B cell (primary cell): ENCODE measurements at regions not wholly inside any gene's neighbourhood (a gene's known extent, or its start where the extent isn't known, plus 50 kb on each side); places are given as distances from the start of the nearest gene placed in this dataset.
"Not testable (repeated sequence)": the region's sequence is repeated elsewhere in the genome, so short reads cannot be mapped to it uniquely, and the experiment has no call there.

ENCODE experiments used
- ATAC-seq: fragments of 200-7000 bp; cut with Tn5 transposase; one replicate; pipeline ENCODE4 v1.10.0; 2021; ENCODE audit warnings: low read depth, mild to moderate bottlenecking, moderate number of reproducible peaks, moderate library complexity
- CTCF ChIA-PET: fragments of 350-600 bp; sonication (Branson Sonifier 250); formaldehyde crosslinking; loops from one replicate; lab custom pipeline; 2021; ENCODE audit warnings: antibody characterized with exemption, inconsistent platforms; lab: Charles Lee
- POLR2A ChIA-PET: fragments of 350-600 bp; sonication (Branson Sonifier 250); formaldehyde crosslinking; loops from one replicate; lab custom pipeline; 2021; ENCODE audit warnings: antibody characterized with exemption; lab: Charles Lee
- DNase-seq: peaks from one replicate; pipeline ENCODE4 v3.0.0; 2013
- H2AFZ ChIP-seq: 2 replicates; pipeline ENCODE4 v1.6.1; 2012; ENCODE audit warnings: mild to moderate bottlenecking, low read depth, low read length; ENCODE audit not compliant: insufficient read depth, poor library complexity, severe bottlenecking
- H3K27ac ChIP-seq, 2 donors: 1 replicate in 1 of 2; 2 replicates in 1 of 2; pipeline ENCODE4 v1.5.1; 2012 to 2013; ENCODE audit warnings: low read length in 2 of 2, mild to moderate bottlenecking in 2 of 2, moderate library complexity in 1 of 2
- H3K27me3 ChIP-seq, 4 experiments: fragments of 200-600 bp in 1 of 4; sonication (generic) in 1 of 4; replicated peaks in 1 of 4; 1 replicate in 2 of 4; 2 replicates in 2 of 4; pipeline versions ENCODE4 v1.6.1 to v1.7.0; 2013 to 2016; ENCODE audit warnings: low read length in 3 of 4, mild to moderate bottlenecking in 2 of 4, mixed read lengths in 1 of 4, moderate library complexity in 1 of 4; ENCODE audit not compliant: insufficient read depth in 4 of 4, control insufficient read depth in 3 of 4; ENCODE audit errors: control extremely low read depth in 1 of 4
- H3K36me3 ChIP-seq, 2 experiments: replicated peaks in 1 of 2; 1 replicate in 1 of 2; 2 replicates in 1 of 2; pipeline versions ENCODE4 v1.6.1 to v1.7.1; 2013; ENCODE audit warnings: low read length in 1 of 2; ENCODE audit not compliant: insufficient read depth in 2 of 2, control insufficient read depth in 1 of 2; ENCODE audit errors: control extremely low read depth in 1 of 2, extremely low read depth in 1 of 2
- H3K4me1 ChIP-seq, 2 donors: fragments of 200-600 bp in 1 of 2; sonication (generic) in 1 of 2; 1 replicate in 1 of 2; 2 replicates in 1 of 2; pipeline versions ENCODE4 v1.5.1 to v1.6.1; 2013 to 2017; ENCODE audit warnings: low read length in 2 of 2; ENCODE audit not compliant: control insufficient read depth in 2 of 2, insufficient read depth in 2 of 2
- H3K4me2 ChIP-seq: replicated peaks from 2 replicates; pipeline ENCODE3; 2012; ENCODE audit warnings: mild to moderate bottlenecking, low read depth, low read length; ENCODE audit not compliant: poor library complexity, severe bottlenecking
- H3K4me3 ChIP-seq, 5 experiments: fragments of 200-600 bp in 1 of 5; sonication (generic) in 1 of 5; 1 replicate in 3 of 5; 2 replicates in 2 of 5; pipeline versions ENCODE4 v1.5.1 to v1.7.0; 2011 to 2016; ENCODE audit warnings: low read length in 4 of 5, mild to moderate bottlenecking in 4 of 5, low read depth in 2 of 5, control low read depth in 1 of 5, moderate library complexity in 1 of 5; ENCODE audit not compliant: insufficient read depth in 1 of 5; ENCODE audit errors: control extremely low read depth in 1 of 5, extremely low read depth in 1 of 5
- H3K79me2 ChIP-seq: fragments of 200-600 bp; sonication (generic); one replicate; pipeline ENCODE4 v1.6.0; 2016; ENCODE audit warnings: low read length; ENCODE audit not compliant: control insufficient read depth, insufficient read depth
- H3K9ac ChIP-seq: fragments of 200-600 bp; sonication (generic); 2 replicates; pipeline ENCODE4 v1.6.1; 2017; ENCODE audit warnings: mild to moderate bottlenecking, low read length, moderate library complexity
- H3K9me3 ChIP-seq, 3 donors: one replicate each; pipeline versions ENCODE4 v1.6.1 to v1.7.1; 2013; ENCODE audit warnings: low read length in 2 of 3; ENCODE audit not compliant: control insufficient read depth in 2 of 3, insufficient read depth in 1 of 3; ENCODE audit errors: control extremely low read depth in 1 of 3
- H4K20me1 ChIP-seq: 2 replicates; pipeline ENCODE4 v1.6.0; 2012; ENCODE audit warnings: mild to moderate bottlenecking, low read length; ENCODE audit not compliant: insufficient read depth, control insufficient read depth, poor library complexity, severe bottlenecking
- H3K27ac Mint-ChIP-seq: one replicate; pipeline ENCODE4 v1.8.0; 2021; ENCODE audit warnings: mixed read lengths
- H3K27me3 Mint-ChIP-seq: one replicate; pipeline ENCODE4 v1.8.0; 2021; ENCODE audit warnings: mixed read lengths
- H3K4me1 Mint-ChIP-seq: one replicate; pipeline ENCODE4 v1.8.0; 2021; ENCODE audit warnings: mixed read lengths
- H3K4me3 Mint-ChIP-seq: one replicate; pipeline ENCODE4 v1.8.0; 2021; ENCODE audit warnings: mixed read lengths
- H3K9me3 Mint-ChIP-seq: one replicate; pipeline ENCODE4 v1.8.0; 2022; ENCODE audit warnings: mixed read lengths; ENCODE audit not compliant: insufficient read depth
- EZH2 ChIP-seq: IDR thresholded peaks from 2 replicates; pipeline ENCODE4 v1.6.1; 2012; ENCODE audit warnings: borderline replicate concordance, low read depth, mild to moderate bottlenecking, moderate library complexity, low read length; ENCODE audit not compliant: insufficient read depth, poor library complexity, severe bottlenecking
- WGBS: methylation state at CpG from one replicate; pipeline ENCODE4 v1.1.5; 2013; ENCODE audit warnings: missing lambda C conversion rate; ENCODE audit not compliant: insufficient coverage; 5-methylcytosine and 5-hydroxymethylcytosine counted together
- intact Hi-C: fragments of 100-400 bp; cut with micrococcal nuclease; formaldehyde crosslinking; loops from one replicate; pipeline ENCODE4 v1.10.0; 2022
- TF ChIP-seq, protein P1 (sequence below): fragments of 200-600 bp; IDR thresholded peaks from one replicate; pipeline ENCODE4 v1.8.0; 2022; ENCODE audit warnings: antibody characterized with exemption, mild to moderate bottlenecking

DNA sequence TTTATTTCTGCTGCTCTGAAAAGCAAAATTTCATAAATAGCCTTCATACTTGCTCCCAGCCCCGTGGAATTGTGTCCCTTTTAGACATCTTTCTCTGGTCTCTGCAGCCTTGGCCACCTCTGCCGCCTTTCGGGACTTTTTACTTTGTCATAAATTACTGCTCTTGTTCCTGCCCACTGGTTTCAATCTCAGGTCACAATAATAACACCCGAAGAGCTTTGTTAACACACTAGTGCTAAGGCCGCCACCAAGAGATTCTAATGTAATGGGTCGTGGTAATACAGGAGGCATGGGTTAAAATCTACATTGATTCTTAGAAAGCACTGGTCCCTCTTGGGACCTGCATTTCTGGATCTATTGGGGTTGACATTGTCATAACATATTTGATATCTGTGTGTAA is 276.0 kb upstream of the VWC2 start:
- H3K27ac Mint-ChIP-seq = no peak overlapping the region
- Histone ChIP-seq H3K9me3 (no peaks in the 10 kb centered on the region), H2AFZ (no peak overlapping the region), H3K27ac (no peak overlapping the region), H3K4me2 (no peak overlapping the region), H3K4me1 (no peaks in the 10 kb centered on the region), H4K20me1 (no peaks in the 10 kb centered on the region), H3K27me3 (no peaks in the 10 kb centered on the region), H3K79me2 (no peaks in the 10 kb centered on the region), H3K36me3 (no peaks in the 10 kb centered on the region), H3K9ac (no peak overlapping the region), H3K4me3 (no peak overlapping the region)
- no peaks in the 10 kb centered on the region for H3K4me1 Mint-ChIP-seq
- 87% methylated on average over 4 of the region's 6 CpGs for WGBS
- TF ChIP-seq EZH2 = no peak
- ChIA-PET CTCF (no interaction called here), POLR2A (no interaction called here)
- intact Hi-C loops = no loop called here
- ATAC-seq = no peak
- no peak for DNase-seq
- H3K9me3 Mint-ChIP-seq = no peaks in the 10 kb centered on the region
- no peaks in the 10 kb centered on the region for H3K27me3 Mint-ChIP-seq
- H3K4me3 Mint-ChIP-seq = no peak overlapping the region

DNA sequence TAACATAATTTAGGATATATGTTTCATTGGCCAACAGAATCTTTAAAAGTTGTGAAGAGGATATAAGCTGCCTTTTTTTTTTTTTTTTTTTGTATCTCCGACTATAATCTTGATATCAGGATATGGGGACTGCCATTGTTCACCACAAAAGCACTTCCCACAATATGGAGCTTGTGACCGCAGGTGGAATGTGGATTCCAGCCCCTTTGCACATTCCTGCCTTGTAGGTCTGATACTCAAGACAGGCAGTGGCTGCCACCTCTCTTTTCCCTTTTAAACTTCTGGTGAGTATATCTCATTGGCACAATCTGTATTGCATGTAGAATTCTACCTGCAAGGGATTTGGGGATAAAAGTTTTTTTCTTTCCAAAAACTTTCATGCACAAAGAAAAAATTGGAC is 272.7 kb upstream of the VWC2 start:
- no peak overlapping the region for H3K4me2 ChIP-seq
- no peak overlapping the region for H3K4me3 ChIP-seq
- POLR2A ChIA-PET = no interaction called here
- no peak overlapping the region for H3K27ac Mint-ChIP-seq
- no peaks in the 10 kb centered on the region for H3K4me1 Mint-ChIP-seq
- no peak overlapping the region for H3K27ac ChIP-seq
- H3K4me1 ChIP-seq = no peaks in the 10 kb centered on the region
- intact Hi-C loops = no loop called here
- no peaks in the 10 kb centered on the region for H3K27me3 Mint-ChIP-seq
- no peaks in the 10 kb centered on the region for H3K36me3 ChIP-seq
- no peaks in the 10 kb centered on the region for H3K9me3 Mint-ChIP-seq
- no peak overlapping the region for H3K4me3 Mint-ChIP-seq
- no peak overlapping the region for H2AFZ ChIP-seq
- CTCF ChIA-PET = no interaction called here
- H3K9ac ChIP-seq = no peak overlapping the region
- H3K79me2 ChIP-seq = no peaks in the 10 kb centered on the region
- no peak for TF ChIP-seq EZH2
- TF ChIP-seq, protein P1, sequence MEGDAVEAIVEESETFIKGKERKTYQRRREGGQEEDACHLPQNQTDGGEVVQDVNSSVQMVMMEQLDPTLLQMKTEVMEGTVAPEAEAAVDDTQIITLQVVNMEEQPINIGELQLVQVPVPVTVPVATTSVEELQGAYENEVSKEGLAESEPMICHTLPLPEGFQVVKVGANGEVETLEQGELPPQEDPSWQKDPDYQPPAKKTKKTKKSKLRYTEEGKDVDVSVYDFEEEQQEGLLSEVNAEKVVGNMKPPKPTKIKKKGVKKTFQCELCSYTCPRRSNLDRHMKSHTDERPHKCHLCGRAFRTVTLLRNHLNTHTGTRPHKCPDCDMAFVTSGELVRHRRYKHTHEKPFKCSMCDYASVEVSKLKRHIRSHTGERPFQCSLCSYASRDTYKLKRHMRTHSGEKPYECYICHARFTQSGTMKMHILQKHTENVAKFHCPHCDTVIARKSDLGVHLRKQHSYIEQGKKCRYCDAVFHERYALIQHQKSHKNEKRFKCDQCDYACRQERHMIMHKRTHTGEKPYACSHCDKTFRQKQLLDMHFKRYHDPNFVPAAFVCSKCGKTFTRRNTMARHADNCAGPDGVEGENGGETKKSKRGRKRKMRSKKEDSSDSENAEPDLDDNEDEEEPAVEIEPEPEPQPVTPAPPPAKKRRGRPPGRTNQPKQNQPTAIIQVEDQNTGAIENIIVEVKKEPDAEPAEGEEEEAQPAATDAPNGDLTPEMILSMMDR = no peak
- H4K20me1 ChIP-seq = no peaks in the 10 kb centered on the region
- DNase-seq = no peak
- H3K27me3 ChIP-seq = no peaks in the 10 kb centered on the region
- no peak for ATAC-seq
- no CpG with 5 or more reads among the region's 2 CpGs for WGBS
- no peaks in the 10 kb centered on the region for H3K9me3 ChIP-seq

DNA sequence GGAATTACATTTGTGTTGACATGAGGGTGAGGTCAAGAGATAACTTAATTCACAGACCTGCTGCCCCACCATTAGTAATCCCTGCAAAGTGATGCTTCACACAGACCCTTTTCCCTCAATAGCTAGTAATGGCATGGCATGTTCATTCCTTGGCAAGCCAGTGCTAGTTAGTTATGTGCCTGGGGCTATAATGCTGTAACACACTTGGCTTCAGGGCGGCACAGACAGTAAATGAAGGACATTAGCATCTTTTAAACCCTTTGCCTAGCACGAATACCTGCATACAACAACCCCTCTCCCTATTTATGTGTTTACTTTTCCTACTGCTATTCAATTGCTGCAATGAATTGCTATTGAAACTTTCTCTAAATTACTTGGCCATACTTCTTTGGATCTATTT is 266.2 kb upstream of the VWC2 start:
- H3K9me3 ChIP-seq, ATAC-seq, H4K20me1 ChIP-seq, H3K79me2 ChIP-seq, H3K27me3 Mint-ChIP-seq, H3K27me3 ChIP-seq, H3K27ac Mint-ChIP-seq, DNase-seq, H3K4me1 ChIP-seq, H2AFZ ChIP-seq, H3K36me3 ChIP-seq, H3K4me3 Mint-ChIP-seq, H3K4me2 ChIP-seq, H3K9ac ChIP-seq, H3K4me1 Mint-ChIP-seq, H3K27ac ChIP-seq, H3K4me3 ChIP-seq, POLR2A ChIA-PET, intact Hi-C loops, H3K9me3 Mint-ChIP-seq, CTCF ChIA-PET: not testable (repeated sequence)
- 56% methylated on average over 2 of the region's 2 CpGs for WGBS
